ENCODE measurements at regions not wholly inside any gene's neighbourhood (a gene's known extent, or its start where the extent isn't known, plus 50 kb on each side); places are given as distances from the start of the nearest gene placed in this dataset.
"Not testable (repeated sequence)": the region's sequence is repeated elsewhere in the genome, so short reads cannot be mapped to it uniquely, and the experiment has no call there.

DNA sequence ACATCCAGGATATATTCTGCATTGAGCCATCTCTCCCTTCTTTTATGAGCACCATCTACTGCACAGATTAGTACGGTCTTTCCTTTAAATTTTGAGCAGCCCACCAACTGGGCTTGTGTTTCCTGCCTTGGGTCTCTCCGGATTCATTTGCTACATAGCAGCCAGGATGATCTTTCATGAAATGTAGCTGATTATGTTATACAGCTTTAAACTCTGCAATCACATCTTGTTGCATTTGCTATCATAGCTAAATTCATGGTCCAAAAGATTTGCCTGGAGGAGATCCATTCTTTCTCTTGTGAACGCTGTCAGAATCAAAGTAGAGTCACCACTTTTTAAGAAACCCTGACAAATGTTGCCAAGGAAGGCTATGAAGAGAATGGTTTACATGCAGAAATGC lies 215.1 kb upstream of the LRRTM4 start:
- Histone ChIP-seq H3K9me3 (no peaks in the 10 kb centered on the region), H3K27me3 (no peaks in the 10 kb centered on the region), H3K27ac (no peak overlapping the region), H3K36me3 (no peaks in the 10 kb centered on the region), H3K4me3 (no peak overlapping the region), H3K4me1 (no peaks in the 10 kb centered on the region)
- DNase-seq (ENCODE audit: low spot score), result no peak
- TF ChIP-seq CTCF (IDR thresholded peaks at IDR 0.05), result no peak

GRCh38 chr2:77746780-77747179 lies 224.6 kb upstream of the LRRTM4 start:
- no peaks in the 10 kb centered on the region for H3K4me1 ChIP-seq
- H3K27me3 ChIP-seq, result no peaks in the 10 kb centered on the region
- no peak overlapping the region for H3K27ac ChIP-seq
- H3K9me3 ChIP-seq, result no peaks in the 10 kb centered on the region
- no peak for DNase-seq (ENCODE audit: low spot score)
- no peak overlapping the region for H3K4me3 ChIP-seq
- H3K36me3 ChIP-seq, result no peaks in the 10 kb centered on the region
- TF ChIP-seq CTCF (IDR thresholded peaks at IDR 0.05), result no peak

- H3K27me3 ChIP-seq; DNase-seq (ENCODE audit: low spot score); H3K36me3 ChIP-seq; H3K4me1 ChIP-seq; H3K9me3 ChIP-seq; H3K27ac ChIP-seq; H3K4me3 ChIP-seq: not testable (repeated sequence)
Observed at GRCh38 chr2:77753710-77754345, 231.7 kb upstream of the LRRTM4 start.

- DNase-seq (ENCODE audit: low spot score), result no peak
- no peak for TF ChIP-seq CTCF (IDR thresholded peaks at IDR 0.05)
- no peaks in the 10 kb centered on the region for H3K4me1 ChIP-seq
Observed at GRCh38 chr2:77767388-77768076, 245.4 kb upstream of the LRRTM4 start.

GRCh38 chr2:77768508-77768907 lies 246.3 kb upstream of the LRRTM4 start:
- H3K4me1 ChIP-seq, result no peaks in the 10 kb centered on the region
- no peak overlapping the region for H3K4me3 ChIP-seq
- H3K9me3 ChIP-seq, result no peaks in the 10 kb centered on the region
- H3K27ac ChIP-seq, result no peak overlapping the region
- DNase-seq (ENCODE audit: low spot score), result no peak
- H3K27me3 ChIP-seq, result no peaks in the 10 kb centered on the region
- TF ChIP-seq CTCF (IDR thresholded peaks at IDR 0.05), result no peak
- H3K36me3 ChIP-seq, result no peaks in the 10 kb centered on the region

More at GRCh38 chr2:77767388-77768076, 245.4 kb upstream of the LRRTM4 start:
- Histone ChIP-seq H3K4me3 (no peak overlapping the region), H3K9me3 (no peaks in the 10 kb centered on the region), H3K27ac (no peak overlapping the region), H3K36me3 (no peaks in the 10 kb centered on the region), H3K27me3 (no peaks in the 10 kb centered on the region)

GRCh38 chr2:77778917-77779316 lies 256.7 kb upstream of the LRRTM4 start:
- H3K4me1 ChIP-seq, result no peaks in the 10 kb centered on the region

DNA sequence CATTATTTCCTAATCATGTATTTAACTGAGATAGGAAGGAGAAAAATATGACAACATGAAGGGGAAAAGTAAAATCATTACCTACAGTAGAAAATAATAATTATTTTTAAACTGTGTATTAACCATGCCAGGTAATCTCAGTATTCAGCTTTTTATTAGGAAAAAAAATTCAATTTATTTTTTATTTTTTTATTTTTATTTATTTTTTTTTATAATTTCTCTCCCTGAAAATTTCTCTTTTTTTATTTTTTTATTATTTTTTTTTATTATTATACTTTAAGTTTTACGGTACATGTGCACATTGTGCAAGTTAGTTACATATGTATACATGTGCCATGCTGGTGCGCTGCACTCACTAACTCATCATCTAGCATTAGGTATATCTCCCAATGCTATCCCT lies 271.3 kb upstream of the LRRTM4 start:
- H3K9me3 ChIP-seq; H3K4me1 ChIP-seq; H3K27me3 ChIP-seq; H3K36me3 ChIP-seq; DNase-seq (ENCODE audit: low spot score); H3K4me3 ChIP-seq; H3K27ac ChIP-seq: not testable (repeated sequence)

More at GRCh38 chr2:77778917-77779316, 256.7 kb upstream of the LRRTM4 start:
- H3K9me3 ChIP-seq, result no peaks in the 10 kb centered on the region
- H3K27ac ChIP-seq, result no peak overlapping the region
- no peak overlapping the region for H3K4me3 ChIP-seq
- H3K27me3 ChIP-seq, result no peaks in the 10 kb centered on the region
- no peak for TF ChIP-seq CTCF (IDR thresholded peaks at IDR 0.05)
- DNase-seq (ENCODE audit: low spot score), result no peak
- H3K36me3 ChIP-seq, result no peaks in the 10 kb centered on the region

Measured in right atrium auricular region (tissue), 2 donors.